ENCODE measurements at regions not wholly inside any gene's neighbourhood (a gene's known extent, or its start where the extent isn't known, plus 50 kb on each side); places are given as distances from the start of the nearest gene placed in this dataset.

DNA sequence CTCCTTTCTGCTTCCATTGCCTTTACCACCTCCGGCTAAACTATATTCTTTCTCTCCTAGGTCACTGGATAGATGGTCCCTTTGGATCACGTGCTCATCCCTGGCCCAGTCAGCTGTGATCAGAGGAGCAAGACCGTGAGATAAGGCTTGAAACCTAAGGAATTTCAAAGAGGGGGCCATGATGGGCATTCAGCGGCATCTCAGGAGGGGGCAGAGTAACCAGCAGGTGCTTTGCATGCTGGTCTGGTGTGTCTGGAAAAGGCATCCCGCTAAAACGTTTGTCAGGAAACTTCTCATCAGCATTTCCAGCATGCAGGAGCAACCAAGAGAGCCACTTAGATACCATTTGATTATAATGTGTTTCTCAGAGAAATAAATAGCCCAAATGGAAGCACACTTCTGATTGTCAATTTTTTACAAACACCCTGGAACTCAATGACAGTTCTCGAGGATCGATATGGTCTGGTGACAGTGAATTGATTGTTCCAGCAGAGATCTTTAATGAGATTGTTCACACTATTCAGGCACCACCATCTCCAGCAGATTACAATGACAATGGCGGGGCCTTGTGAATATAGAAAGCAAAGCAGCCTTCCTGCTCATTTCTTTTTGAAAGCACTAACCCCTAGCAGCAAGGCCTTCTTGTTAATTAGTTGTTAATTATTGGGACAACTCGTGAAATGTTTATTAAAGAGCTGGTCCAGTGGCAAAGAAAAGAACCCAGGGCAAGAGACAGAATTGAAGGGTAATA, 327.1 kb downstream of the PTTG2 start:
- Histone ChIP-seq H3K36me3 (ENCODE audit: control insufficient read depth, insufficient read depth, low read length) (no peaks in the 10 kb centered on the region), H3K4me3 (ENCODE audit: low read depth, low read length) (no peak overlapping the region), H3K27me3 (ENCODE audit: control insufficient read depth, insufficient read depth, low read length) (no peaks in the 10 kb centered on the region)
- DNase-seq (ENCODE audit: low read depth) (no peak), FAIRE-seq (no peak)
- TF ChIP-seq, protein P1, sequence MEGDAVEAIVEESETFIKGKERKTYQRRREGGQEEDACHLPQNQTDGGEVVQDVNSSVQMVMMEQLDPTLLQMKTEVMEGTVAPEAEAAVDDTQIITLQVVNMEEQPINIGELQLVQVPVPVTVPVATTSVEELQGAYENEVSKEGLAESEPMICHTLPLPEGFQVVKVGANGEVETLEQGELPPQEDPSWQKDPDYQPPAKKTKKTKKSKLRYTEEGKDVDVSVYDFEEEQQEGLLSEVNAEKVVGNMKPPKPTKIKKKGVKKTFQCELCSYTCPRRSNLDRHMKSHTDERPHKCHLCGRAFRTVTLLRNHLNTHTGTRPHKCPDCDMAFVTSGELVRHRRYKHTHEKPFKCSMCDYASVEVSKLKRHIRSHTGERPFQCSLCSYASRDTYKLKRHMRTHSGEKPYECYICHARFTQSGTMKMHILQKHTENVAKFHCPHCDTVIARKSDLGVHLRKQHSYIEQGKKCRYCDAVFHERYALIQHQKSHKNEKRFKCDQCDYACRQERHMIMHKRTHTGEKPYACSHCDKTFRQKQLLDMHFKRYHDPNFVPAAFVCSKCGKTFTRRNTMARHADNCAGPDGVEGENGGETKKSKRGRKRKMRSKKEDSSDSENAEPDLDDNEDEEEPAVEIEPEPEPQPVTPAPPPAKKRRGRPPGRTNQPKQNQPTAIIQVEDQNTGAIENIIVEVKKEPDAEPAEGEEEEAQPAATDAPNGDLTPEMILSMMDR (IDR thresholded peaks at IDR 0.05; ENCODE audit: insufficient read depth, low read length, severe bottlenecking): no peak

GRCh38 chr4:38289553-38289952, 329.4 kb downstream of the PTTG2 start:
- Histone ChIP-seq H3K4me3 (ENCODE audit: low read depth, low read length) (no peak overlapping the region), H3K36me3 (ENCODE audit: control insufficient read depth, insufficient read depth, low read length) (no peaks in the 10 kb centered on the region), H3K27me3 (ENCODE audit: control insufficient read depth, insufficient read depth, low read length) (no peaks in the 10 kb centered on the region)
- TF ChIP-seq, protein P1 (IDR thresholded peaks at IDR 0.05; ENCODE audit: insufficient read depth, low read length, severe bottlenecking): no peak
- DNase-seq (ENCODE audit: low read depth): no peak
- no peak for FAIRE-seq

DNA sequence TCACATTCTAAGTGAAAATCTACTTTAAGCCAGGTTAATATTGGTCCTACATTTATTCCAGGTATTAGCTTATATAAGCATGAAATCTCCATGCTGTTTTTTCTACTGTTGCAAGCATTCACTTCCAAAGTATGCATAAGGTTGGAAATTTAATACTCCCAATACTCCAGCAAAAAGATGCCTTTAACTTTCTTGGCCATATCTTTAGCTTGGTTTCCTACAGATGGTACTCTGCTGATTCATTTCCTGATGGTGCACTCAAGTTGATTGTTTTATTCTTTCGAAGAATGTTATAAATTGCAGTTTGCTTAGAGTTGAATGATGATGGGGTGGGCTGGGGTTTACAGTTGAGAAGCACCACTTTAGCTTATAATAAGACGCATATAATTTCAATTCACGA, 330.2 kb downstream of the PTTG2 start:
- DNase-seq (ENCODE audit: low read depth): peak; percentile 67
- FAIRE-seq: no peak
- H3K4me3 ChIP-seq (ENCODE audit: low read depth, low read length): no peak overlapping the region

GRCh38 chr4:38290914-38291313, 330.7 kb downstream of the PTTG2 start:
- TF ChIP-seq, protein P1 (IDR thresholded peaks at IDR 0.05; ENCODE audit: insufficient read depth, low read length, severe bottlenecking): no peak
- Histone ChIP-seq H3K27me3 (ENCODE audit: control insufficient read depth, insufficient read depth, low read length) (no peaks in the 10 kb centered on the region), H3K4me3 (ENCODE audit: low read depth, low read length) (no peak overlapping the region), H3K36me3 (ENCODE audit: control insufficient read depth, insufficient read depth, low read length) (no peaks in the 10 kb centered on the region)
- peak; percentile 55 for FAIRE-seq
- DNase-seq (ENCODE audit: low read depth): no peak

More for the DNA sequence above, 330.2 kb downstream of the PTTG2 start:
- Histone ChIP-seq H3K36me3 (ENCODE audit: control insufficient read depth, insufficient read depth, low read length) (no peaks in the 10 kb centered on the region), H3K27me3 (ENCODE audit: control insufficient read depth, insufficient read depth, low read length) (no peaks in the 10 kb centered on the region)
- TF ChIP-seq, protein P1 (IDR thresholded peaks at IDR 0.05; ENCODE audit: insufficient read depth, low read length, severe bottlenecking): no peak

DNA sequence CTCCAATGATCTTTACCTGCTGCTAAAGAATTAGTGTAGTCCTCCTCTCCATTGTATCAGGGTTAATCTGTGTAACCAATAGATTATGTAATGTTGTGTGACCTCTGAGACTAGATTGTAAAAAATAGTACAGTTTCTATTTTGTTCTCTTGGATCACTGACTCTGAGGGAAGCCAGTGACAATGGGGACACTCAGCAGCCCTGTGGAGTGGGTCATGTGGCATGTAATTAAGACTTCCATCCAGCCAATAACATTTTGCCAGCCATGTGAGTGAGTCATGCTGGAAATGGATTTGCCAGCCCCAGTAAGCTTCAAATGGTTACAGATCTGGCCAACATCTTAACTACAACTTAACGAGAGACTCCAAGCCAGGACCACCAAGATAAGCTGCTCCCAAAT, 332.3 kb downstream of the PTTG2 start:
- Histone ChIP-seq H3K4me3 (ENCODE audit: low read depth, low read length) (no peak overlapping the region), H3K36me3 (ENCODE audit: control insufficient read depth, insufficient read depth, low read length) (no peaks in the 10 kb centered on the region), H3K27me3 (ENCODE audit: control insufficient read depth, insufficient read depth, low read length) (no peaks in the 10 kb centered on the region)
- DNase-seq (ENCODE audit: low read depth) (no peak), FAIRE-seq (no peak)
- TF ChIP-seq, protein P1 (IDR thresholded peaks at IDR 0.05; ENCODE audit: insufficient read depth, low read length, severe bottlenecking): no peak

- FAIRE-seq (no peak), DNase-seq (ENCODE audit: low read depth) (no peak)
- no peaks in the 10 kb centered on the region for H3K36me3 ChIP-seq (ENCODE audit: control insufficient read depth, insufficient read depth, low read length)
- H3K27me3 ChIP-seq (ENCODE audit: control insufficient read depth, insufficient read depth, low read length): no peaks in the 10 kb centered on the region
- TF ChIP-seq, protein P1 (IDR thresholded peaks at IDR 0.05; ENCODE audit: insufficient read depth, low read length, severe bottlenecking): no peak
- no peak overlapping the region for H3K4me3 ChIP-seq (ENCODE audit: low read depth, low read length)
Measured at GRCh38 chr4:38294238-38294637, 334.0 kb downstream of the PTTG2 start.
